BJ (cell line): ENCODE measurements at regions not wholly inside any gene's neighbourhood (a gene's known extent, or its start where the extent isn't known, plus 50 kb on each side); places are given as distances from the start of the nearest gene placed in this dataset.

Experiments used
- CTCF ChIA-PET: fragments of 350-600 bp; formaldehyde crosslinking; extraction: SDS; loops from one replicate; lab custom pipeline; 2021; ENCODE audit warnings: antibody characterized with exemption, inconsistent platforms; lab: Yijun Ruan, JAX
- POLR2A ChIA-PET: fragments of 300-600 bp; sonication (Branson Sonifier 250); formaldehyde crosslinking; extraction: SDS; loops from one replicate; lab custom pipeline; 2021; ENCODE audit warnings: antibody characterized with exemption; lab: Charles Lee
- DNase-seq: peaks from one replicate; pipeline ENCODE4 v3.0.0-alpha.2; 2011; ENCODE audit warnings: low read depth
- H3K27me3 ChIP-seq: 2 replicates; pipeline ENCODE4 v1.6.0; 2011; ENCODE audit warnings: low read length; ENCODE audit not compliant: control insufficient read depth, insufficient read depth
- H3K36me3 ChIP-seq: 2 replicates; pipeline ENCODE4 v1.5.1; 2011; ENCODE audit warnings: low read length; ENCODE audit not compliant: control insufficient read depth, insufficient read depth
- H3K4me3 ChIP-seq: 2 replicates; pipeline ENCODE4 v1.5.1; 2011; ENCODE audit warnings: low read depth, mild to moderate bottlenecking, control low read depth, low read length
- TF ChIP-seq, protein P1 (sequence below): IDR thresholded peaks from 2 replicates; pipeline ENCODE4 v1.5.1; 2011; ENCODE audit warnings: low read depth, mild to moderate bottlenecking, control low read depth, inconsistent platforms, low read length, moderate library complexity; ENCODE audit not compliant: insufficient read depth

- ChIA-PET POLR2A (no interaction called here), CTCF (interaction anchor here (2.9 kb wide), 1 partner anchor 119 kb away, joined by 15 read pairs; no protein-coding TSS in a partner anchor)
- Histone ChIP-seq H3K4me3 (no peak overlapping the region), H3K27me3 (no peaks in the 10 kb centered on the region), H3K36me3 (no peaks in the 10 kb centered on the region)
- DNase-seq, result no peak
- TF ChIP-seq, protein P1, sequence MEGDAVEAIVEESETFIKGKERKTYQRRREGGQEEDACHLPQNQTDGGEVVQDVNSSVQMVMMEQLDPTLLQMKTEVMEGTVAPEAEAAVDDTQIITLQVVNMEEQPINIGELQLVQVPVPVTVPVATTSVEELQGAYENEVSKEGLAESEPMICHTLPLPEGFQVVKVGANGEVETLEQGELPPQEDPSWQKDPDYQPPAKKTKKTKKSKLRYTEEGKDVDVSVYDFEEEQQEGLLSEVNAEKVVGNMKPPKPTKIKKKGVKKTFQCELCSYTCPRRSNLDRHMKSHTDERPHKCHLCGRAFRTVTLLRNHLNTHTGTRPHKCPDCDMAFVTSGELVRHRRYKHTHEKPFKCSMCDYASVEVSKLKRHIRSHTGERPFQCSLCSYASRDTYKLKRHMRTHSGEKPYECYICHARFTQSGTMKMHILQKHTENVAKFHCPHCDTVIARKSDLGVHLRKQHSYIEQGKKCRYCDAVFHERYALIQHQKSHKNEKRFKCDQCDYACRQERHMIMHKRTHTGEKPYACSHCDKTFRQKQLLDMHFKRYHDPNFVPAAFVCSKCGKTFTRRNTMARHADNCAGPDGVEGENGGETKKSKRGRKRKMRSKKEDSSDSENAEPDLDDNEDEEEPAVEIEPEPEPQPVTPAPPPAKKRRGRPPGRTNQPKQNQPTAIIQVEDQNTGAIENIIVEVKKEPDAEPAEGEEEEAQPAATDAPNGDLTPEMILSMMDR, result no peak
Observed at GRCh38 chr17:55645361-55645760, 77.3 kb downstream of the TMEM100 start.

DNA sequence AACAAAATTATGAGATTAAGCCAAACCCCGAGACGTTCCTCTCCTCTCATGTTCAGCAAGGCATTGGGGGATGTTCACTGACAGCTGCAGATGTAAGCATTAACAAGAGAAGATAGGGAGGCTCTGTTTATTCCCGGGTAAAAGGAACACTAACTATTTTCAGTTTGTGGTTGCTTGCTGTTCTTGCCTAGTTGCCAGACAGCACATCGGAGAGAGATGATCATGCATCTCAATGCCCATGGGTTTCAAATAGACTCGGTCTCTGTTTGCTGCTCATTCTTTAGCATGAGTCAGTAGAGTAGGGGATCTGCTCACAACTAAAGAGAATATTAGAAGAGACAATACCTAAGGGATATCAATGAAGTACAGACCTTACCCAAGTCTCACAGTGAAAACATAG, 78.3 kb downstream of the TMEM100 start:
- TF ChIP-seq, protein P1, result no peak
- CTCF ChIA-PET, result no interaction called here
- no peak overlapping the region for H3K4me3 ChIP-seq
- POLR2A ChIA-PET, result no interaction called here
- DNase-seq, result no peak
- no peaks in the 10 kb centered on the region for H3K27me3 ChIP-seq
- no peaks in the 10 kb centered on the region for H3K36me3 ChIP-seq

DNA sequence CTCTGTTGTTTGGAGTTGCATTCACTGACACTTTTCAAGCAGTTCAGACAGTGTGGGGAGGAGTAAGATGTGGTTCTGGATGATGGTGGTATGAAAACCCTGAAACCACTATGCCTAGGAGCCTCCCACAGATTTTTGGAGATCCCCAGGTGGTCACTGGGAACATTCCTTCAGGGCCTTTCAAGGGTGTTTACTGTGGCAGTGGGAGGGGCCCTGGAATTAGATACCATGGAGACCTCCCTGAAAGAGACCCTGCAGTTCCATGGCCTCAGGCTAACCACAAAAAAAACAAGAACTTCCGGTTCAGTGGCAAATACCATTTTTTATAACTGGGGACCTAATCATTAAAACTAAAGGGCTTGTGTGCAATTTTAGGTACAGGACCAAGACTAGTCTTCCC, 79.9 kb downstream of the TMEM100 start:
- POLR2A ChIA-PET, result no interaction called here
- H3K36me3 ChIP-seq, result no peaks in the 10 kb centered on the region
- CTCF ChIA-PET, result interaction anchor here (1.3 to 3.1 kb wide), 6 partner anchors 26 to 129 kb away, joined by 3 to 59 read pairs (median 5); no protein-coding TSS in a partner anchor

DNA sequence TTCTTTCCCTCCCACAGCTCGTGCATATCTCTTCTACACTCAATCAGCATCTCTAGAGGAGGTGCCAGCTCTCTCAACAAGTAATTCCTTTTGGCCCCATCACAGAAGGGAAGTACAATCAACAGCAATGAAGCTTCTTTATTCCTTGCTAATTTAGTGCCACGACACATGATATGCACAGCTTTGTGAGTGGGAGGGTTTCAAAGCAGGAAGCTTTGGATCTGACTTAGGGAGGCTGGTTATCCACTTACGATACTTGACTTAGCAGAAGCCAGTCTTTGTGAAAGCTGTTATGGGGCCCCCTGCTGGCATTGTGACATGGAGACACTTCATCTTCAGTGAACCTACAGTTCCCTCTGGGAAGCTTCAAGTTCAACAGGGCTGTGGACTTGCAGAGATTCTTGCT, 81.0 kb downstream of the TMEM100 start:
- DNase-seq, result no peak
- H3K27me3 ChIP-seq, result no peaks in the 10 kb centered on the region
- H3K36me3 ChIP-seq, result no peaks in the 10 kb centered on the region
- H3K4me3 ChIP-seq, result no peak overlapping the region
- ChIA-PET POLR2A (no interaction called here), CTCF (interaction anchor here (0.6 to 3.1 kb wide), 27 partner anchors 9 to 1589 kb away, joined by 3 to 59 read pairs (median 4); no protein-coding TSS in a partner anchor)
- TF ChIP-seq, protein P1, result peak; percentile 81

More for the DNA sequence above, 79.9 kb downstream of the TMEM100 start:
- Histone ChIP-seq H3K27me3 (no peaks in the 10 kb centered on the region), H3K4me3 (no peak overlapping the region)
- TF ChIP-seq, protein P1, result no peak
- DNase-seq, result no peak

DNA sequence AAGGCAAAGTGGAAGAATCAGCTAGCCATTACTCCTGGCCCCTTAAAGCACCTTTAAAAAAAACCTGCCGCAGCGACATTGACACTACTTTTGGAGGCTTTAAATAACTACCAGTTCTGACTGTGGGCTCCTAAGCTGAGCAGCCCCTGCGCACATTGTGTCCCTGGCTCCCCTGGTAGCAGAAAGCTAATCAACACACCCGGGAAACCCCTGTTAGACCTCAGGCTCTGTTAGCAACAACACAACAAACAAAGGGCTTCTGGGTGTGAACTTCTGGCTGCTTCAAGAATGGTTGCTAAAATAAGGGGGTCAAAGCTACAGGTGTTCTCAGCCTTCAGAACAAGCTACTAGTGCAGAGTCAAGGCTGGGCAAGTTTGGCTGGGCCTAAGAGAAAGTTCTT, 83.6 kb downstream of the TMEM100 start:
- Histone ChIP-seq H3K36me3 (no peaks in the 10 kb centered on the region), H3K27me3 (no peaks in the 10 kb centered on the region), H3K4me3 (no peak overlapping the region)
- ChIA-PET CTCF (interaction anchor here (1.6 to 5.2 kb wide), 3 partner anchors 37 to 132 kb away, joined by 4 to 35 read pairs (median 14); no protein-coding TSS in a partner anchor), POLR2A (no interaction called here)
- TF ChIP-seq, protein P1, result no peak
- DNase-seq, result no peak
